ENCODE measurements at regions not wholly inside any gene's neighbourhood (a gene's known extent, or its start where the extent isn't known, plus 50 kb on each side); places are given as distances from the start of the nearest gene placed in this dataset.

- TF ChIP-seq CTCF (IDR thresholded peaks at IDR 0.05) (no peak), POLR2A (IDR thresholded peaks at IDR 0.05) (no peak)
Measured at GRCh38 chr18:40473221-40474029, 1481.6 kb upstream of the PIK3C3 start.
